KG1 (cell line): ENCODE measurements at regions not wholly inside any gene's neighbourhood (a gene's known extent, or its start where the extent isn't known, plus 50 kb on each side); places are given as distances from the start of the nearest gene placed in this dataset.
"Not testable (repeated sequence)": the region's sequence is repeated elsewhere in the genome, so short reads cannot be mapped to it uniquely, and the experiment has no call there.

Source experiments
- DNase-seq: peaks from one replicate; lab custom pipeline; 2025; lab: John Stamatoyannopoulos, UW

- no peak for DNase-seq
These were observed 60.3 kb downstream of the CHRD start for GRCh38 chr3:184440151-184440550.

DNA sequence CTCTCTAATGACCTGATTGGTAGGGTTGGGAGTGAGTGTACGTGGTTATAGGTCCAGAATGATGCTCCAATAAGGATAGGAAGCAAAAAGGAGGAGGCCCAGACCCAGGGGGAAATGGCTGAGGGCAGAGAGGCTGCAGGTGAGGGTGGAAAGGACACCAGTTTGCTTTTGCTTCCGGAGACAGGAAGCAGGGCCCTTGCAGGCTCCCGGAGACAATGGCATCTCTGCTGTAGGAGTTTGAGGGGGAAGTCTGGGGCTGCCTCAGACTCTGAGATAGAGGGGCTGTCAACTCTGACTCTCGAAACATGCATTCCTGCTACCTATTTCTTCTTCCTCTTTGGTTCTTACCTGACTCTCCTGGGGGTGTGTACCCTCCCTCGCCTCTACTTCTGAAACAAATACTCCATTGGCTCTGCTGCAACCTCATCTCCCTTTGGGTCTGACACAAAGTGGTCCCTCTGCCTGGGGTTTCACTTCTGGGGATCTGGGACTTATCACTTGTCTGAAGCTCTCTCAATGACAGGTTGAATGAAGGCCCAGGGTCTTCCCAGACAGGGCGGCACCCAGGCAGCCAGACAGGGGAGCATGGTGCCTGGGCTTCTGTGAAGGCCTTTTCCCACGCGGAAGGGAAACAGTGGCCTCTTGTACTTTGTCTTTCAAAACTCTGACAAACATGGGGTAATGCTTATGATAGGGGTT lies 61.5 kb downstream of the CHRD start:
- peak; percentile 7 for DNase-seq

- DNase-seq: no peak
These were observed 63.5 kb downstream of the CHRD start for GRCh38 chr3:184443364-184443763.

GRCh38 chr3:184443831-184444230 lies 64.0 kb downstream of the CHRD start:
- no peak for DNase-seq

GRCh38 chr3:184448321-184449160 lies 68.7 kb downstream of the CHRD start:
- no peak for DNase-seq

- DNase-seq: no peak
These were observed 69.3 kb downstream of the CHRD start for GRCh38 chr3:184449161-184449515.

DNA sequence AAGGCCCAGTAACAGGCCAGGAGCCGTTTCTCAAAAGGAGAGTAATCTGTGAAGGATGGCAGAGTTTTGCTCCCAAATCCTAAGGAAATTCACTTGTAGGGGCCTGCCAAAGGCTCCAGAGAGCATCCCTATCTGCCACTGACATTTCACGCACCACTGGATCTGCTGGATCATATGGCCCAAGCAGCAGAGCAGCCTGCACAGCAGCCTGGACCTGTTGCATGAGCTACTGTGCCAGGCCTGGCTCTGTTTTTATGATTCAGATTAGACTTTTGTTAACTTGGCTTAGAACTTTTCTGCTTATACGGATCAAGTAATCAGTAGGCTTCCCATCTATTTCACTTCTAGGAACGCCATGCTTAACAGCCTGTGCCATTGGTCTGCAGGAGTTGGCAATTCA lies 70.7 kb downstream of the CHRD start:
- no peak for DNase-seq

GRCh38 chr3:184453296-184453695 lies 73.4 kb downstream of the CHRD start:
- no peak for DNase-seq

DNA sequence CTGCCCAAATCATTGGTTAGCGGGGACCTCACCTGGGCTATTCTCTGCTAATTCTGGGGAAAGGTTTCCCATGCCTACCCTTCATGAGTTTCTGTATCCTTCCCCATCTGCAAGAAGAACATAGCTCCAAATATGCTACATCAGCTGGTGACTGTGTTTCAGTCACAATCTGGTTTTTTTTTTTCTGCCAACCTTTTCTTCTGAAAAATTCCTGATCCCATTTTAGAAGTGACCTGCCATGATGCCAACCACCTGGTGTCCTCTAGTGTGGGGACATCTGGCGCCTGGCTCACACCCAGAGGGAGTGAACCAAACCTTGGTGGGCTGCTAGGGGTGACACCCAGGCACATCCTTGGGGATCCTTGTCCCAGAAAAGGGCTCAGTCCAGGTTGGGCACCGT lies 76.1 kb downstream of the CHRD start:
- DNase-seq: no peak

GRCh38 chr3:184456476-184456875 lies 76.6 kb downstream of the CHRD start:
- no peak for DNase-seq

DNA sequence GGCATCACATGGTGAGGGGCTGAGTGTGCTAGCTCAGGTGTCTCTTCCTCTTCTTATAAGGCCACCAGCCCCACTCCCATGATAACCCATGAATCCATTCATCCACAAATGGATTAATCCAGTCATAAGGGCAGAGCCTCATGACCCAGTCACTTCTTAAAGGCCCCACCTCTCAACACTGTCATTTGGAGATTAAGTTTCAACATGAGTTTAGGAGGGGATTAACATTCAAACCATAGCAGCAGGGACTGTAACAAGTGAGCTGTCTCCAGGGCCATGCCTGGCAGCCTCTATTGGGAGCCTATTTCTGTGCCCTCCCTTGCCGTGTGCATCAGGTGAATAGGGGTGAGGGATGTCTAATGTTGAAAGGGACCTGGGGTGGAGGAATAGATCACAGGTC lies 77.5 kb downstream of the CHRD start:
- no peak for DNase-seq

DNA sequence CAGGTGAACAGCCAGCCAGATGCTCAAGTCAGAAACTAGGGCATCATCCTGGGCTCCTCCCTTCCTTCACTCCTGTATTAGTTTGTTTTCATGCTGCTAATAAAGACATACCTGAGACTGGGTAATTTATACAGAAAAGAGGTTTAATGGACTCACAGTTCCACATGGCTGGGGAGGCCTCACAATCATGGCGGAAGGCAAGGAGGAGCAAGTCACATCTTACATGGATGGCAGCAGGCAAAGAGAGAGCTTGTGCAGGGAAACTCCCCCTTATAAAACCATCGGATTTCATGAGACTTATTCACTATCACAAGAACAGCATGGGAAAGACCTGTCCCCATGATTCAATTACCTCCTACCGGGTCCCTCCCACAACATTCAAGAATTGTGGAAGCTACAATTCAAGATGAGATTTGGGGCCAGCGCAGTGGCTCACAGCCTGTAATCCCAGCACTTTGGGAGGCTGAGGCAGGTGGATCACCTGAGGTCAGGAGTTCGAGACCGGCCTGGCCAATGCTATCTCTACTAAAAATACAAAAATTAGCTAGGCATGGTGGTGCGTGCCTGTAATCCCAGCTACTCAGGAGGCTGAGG lies 78.0 kb downstream of the CHRD start:
- not testable (repeated sequence) for DNase-seq

DNA sequence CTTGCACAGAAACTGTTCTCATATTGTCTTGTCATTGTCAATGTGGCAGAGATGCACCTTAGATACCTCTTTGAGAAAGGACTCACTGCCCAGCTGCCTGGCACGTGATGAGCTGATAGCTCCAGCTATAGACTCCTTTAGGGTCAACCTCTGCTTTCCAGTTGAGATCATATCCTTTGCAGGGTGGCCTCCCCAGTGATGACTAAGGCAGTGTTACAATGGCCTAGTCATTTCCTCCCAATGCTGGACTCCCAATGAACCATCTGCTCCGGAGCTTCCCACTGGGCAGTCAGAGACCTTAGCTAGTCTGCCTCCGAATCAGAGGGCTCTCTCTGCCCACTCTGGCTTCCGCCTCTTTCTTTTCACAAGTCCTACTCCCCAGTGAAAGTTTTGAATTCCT lies 79.5 kb downstream of the CHRD start:
- DNase-seq: no peak

DNA sequence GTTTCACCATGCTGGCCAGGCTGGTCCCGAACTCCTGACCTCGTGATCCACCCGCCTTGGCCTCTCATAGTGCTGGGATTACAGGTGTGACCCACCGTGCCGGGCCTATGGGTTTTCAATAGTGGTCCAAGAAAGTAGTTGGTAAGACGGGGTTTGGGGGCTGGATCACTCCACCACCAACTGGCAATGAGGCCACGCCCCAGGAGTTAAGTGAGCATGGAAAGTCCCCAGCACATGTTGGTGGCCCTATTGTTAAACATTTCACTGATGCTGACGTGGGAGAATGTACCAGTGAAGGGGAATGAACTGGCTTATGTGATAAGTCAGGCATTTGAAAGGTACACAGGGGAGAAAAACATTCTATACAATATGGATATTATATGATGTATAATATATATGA lies 80.4 kb downstream of the CHRD start:
- no peak for DNase-seq

DNA sequence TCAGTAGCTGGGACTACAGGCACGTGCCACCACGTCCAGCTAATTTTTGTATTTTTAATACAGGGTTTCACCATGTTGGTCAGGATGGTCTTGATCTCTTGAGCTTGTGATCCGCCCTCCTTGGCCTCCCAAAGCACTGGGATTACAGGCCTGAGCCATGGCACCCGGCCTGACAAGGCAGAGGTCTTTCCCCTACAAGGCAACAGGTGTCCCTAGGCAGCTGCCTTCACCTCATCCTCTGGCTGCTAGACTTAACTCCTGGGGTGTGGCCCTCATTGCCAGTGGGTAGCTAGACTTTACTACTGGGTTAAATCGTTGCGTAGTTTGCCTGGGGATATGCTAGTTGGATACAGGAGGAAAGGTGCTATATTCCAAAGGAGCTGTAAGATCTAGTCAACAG lies 81.4 kb downstream of the CHRD start:
- no peak for DNase-seq

- no peak for DNase-seq
These were observed 86.1 kb downstream of the CHRD start for GRCh38 chr3:184465883-184466412.

DNA sequence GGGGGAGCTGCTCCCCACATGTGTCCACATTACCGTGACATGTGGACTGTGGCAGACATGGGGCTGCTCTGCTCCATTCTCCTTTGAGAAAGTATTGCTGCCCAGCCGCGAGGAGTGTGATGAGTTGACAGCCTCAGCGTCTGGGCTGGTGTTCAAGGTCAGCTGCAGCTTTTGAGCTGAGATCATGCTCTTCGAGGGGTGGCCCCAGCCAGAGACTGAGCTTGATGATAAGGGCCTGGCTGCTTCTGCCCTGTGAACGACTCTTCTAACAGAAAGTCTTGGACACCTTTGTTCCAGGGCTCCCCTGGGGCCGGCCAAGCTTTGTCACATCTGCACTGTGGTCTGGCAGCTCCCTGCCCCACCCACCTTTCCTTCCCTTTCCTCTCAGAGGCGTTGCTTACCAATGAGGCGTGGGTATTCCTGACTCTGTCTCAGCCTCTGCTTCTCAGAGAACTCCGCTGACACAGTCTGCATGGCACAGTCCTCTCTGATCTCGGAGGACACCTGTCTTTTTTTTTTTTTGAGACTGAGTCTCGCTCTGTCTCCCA lies 86.6 kb downstream of the CHRD start:
- DNase-seq: no peak

GRCh38 chr3:184467171-184467570 lies 87.3 kb downstream of the CHRD start:
- no peak for DNase-seq

- no peak for DNase-seq
These were observed 90.7 kb downstream of the CHRD start for GRCh38 chr3:184470551-184470950.

GRCh38 chr3:184471439-184471838 lies 90.1 kb upstream of the EPHB3 start:
- no peak for DNase-seq

GRCh38 chr3:184472723-184473428 lies 88.7 kb upstream of the EPHB3 start:
- DNase-seq: peak; percentile 74

GRCh38 chr3:184474897-184475296 lies 86.7 kb upstream of the EPHB3 start:
- no peak for DNase-seq
